ENCODE measurements at regions not wholly inside any gene's neighbourhood (a gene's known extent, or its start where the extent isn't known, plus 50 kb on each side); places are given as distances from the start of the nearest gene placed in this dataset.

DNA sequence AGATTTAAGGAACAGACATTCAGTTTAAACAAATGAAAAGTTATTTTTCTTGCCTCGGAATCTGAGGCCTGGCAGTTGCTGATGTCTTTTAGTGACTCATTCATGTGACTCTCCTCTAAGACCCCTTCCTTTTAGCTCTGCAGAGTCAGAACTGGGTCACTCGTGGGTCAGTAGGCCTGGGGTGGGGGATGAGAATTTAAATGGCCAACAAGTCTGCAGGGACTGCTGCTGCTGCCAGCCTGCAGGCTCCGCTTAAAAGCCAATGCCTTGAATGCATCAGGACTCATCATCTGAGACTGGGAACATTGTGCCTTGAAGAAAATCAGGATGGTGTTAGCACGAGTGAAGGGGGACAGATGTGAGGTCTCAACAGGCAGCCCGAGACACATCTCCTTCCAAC, 404.3 kb downstream of the CDH26 start:
- TF ChIP-seq, protein P1, sequence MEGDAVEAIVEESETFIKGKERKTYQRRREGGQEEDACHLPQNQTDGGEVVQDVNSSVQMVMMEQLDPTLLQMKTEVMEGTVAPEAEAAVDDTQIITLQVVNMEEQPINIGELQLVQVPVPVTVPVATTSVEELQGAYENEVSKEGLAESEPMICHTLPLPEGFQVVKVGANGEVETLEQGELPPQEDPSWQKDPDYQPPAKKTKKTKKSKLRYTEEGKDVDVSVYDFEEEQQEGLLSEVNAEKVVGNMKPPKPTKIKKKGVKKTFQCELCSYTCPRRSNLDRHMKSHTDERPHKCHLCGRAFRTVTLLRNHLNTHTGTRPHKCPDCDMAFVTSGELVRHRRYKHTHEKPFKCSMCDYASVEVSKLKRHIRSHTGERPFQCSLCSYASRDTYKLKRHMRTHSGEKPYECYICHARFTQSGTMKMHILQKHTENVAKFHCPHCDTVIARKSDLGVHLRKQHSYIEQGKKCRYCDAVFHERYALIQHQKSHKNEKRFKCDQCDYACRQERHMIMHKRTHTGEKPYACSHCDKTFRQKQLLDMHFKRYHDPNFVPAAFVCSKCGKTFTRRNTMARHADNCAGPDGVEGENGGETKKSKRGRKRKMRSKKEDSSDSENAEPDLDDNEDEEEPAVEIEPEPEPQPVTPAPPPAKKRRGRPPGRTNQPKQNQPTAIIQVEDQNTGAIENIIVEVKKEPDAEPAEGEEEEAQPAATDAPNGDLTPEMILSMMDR (IDR thresholded peaks at IDR 0.05) = no peak
- H3K4me1 ChIP-seq (ENCODE audit: insufficient read depth, low read length) = no peaks in the 10 kb centered on the region
- POLR2A ChIA-PET = no interaction called here
- no peaks in the 10 kb centered on the region for H3K9me3 Mint-ChIP-seq
- no peak overlapping the region for H3K27ac ChIP-seq (ENCODE audit: low read depth in 1 of 2, low read length in 2 of 2)
- ATAC-seq (ENCODE audit: poor library complexity) (no peak), DNase-seq (no peak)
- H3K27me3 ChIP-seq (ENCODE audit: control insufficient read depth in 1 of 2, insufficient read depth in 2 of 2, low read length in 2 of 2) = no peaks in the 10 kb centered on the region
- H3K4me3 ChIP-seq (ENCODE audit: low read length) = no peak overlapping the region
- H3K27ac Mint-ChIP-seq = no peak overlapping the region
- H3K4me3 Mint-ChIP-seq = no peak overlapping the region
- H3K4me1 Mint-ChIP-seq (ENCODE audit: low read depth) = no peaks in the 10 kb centered on the region
- no peaks in the 10 kb centered on the region for H3K27me3 Mint-ChIP-seq
- intact Hi-C loops (cut with DNase I, micrococcal nuclease) = loop anchor here in 1 of 2 experiments (10.0 kb wide), 1 partner anchor 158 kb away; no protein-coding TSS in a partner anchor
- no peaks in the 10 kb centered on the region for H3K36me3 ChIP-seq (ENCODE audit: insufficient read depth, low read length)
- CTCF ChIA-PET = no interaction called here
- no peaks in the 10 kb centered on the region for H3K36me3 Mint-ChIP-seq (ENCODE audit: low read depth)
- H3K9me3 ChIP-seq (ENCODE audit: control insufficient read depth in 1 of 2, insufficient read depth in 1 of 2, low read length in 2 of 2) = peaks cover 0 to 6% of the 10 kb centered on the region in 2 experiments

DNA sequence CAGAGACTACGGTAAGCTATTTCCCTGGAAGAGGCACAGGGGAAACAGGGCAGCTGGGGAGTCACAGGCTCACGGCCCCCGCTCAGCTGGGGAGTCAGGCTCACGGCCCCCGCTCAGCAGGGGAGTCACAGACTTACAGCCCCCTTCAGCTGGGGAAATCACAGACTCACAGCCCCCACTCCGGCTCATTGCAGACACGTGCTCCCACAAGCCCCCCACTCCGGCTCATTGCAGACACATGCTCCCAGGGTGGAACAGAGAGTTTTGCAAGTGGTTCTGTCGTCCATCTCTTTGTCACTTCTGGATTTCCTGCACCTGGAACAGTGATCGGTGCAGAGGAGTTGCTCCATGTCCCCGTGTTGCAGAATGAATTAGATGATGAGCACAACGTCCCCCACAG, 405.5 kb downstream of the CDH26 start:
- POLR2A ChIA-PET = no interaction called here

DNA sequence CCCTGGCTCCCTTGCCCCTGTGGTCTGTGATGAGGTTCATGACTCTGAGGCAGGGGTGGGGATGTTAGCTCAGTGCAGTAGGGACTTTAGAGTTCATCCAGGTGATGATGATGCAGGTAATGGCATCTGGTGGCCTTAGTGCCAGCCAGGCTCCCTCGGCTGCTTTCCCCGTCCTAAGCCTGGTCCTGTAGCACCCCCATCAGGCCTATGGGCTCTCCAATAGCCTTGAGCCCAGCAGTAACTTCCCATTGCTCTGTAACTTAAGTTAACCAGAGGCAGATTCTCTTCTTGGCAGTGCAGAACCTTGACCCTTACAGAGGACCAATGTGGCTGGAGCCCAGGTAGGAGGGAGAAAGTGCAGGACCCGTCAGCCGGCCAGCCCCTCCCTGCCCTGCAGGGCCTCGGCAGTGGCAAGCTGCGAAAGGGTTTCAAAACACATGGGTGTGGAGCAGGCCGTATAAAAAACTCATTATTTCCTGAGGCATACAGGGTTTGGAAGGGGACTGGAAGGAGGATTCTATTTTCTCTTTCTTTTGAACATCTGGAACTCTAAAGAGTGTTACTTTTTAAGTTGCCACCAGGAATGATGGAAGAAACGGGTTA, 406.9 kb downstream of the CDH26 start:
- Histone ChIP-seq H3K9me3 (ENCODE audit: control insufficient read depth in 1 of 2, insufficient read depth in 1 of 2, low read length in 2 of 2) (peaks cover 0 to 6% of the 10 kb centered on the region in 2 experiments), H3K27ac (ENCODE audit: low read depth in 1 of 2, low read length in 2 of 2) (no peak overlapping the region), H3K4me3 (ENCODE audit: low read length) (no peak overlapping the region), H3K27me3 (ENCODE audit: control insufficient read depth in 1 of 2, insufficient read depth in 2 of 2, low read length in 2 of 2) (no peaks in the 10 kb centered on the region), H3K4me1 (ENCODE audit: insufficient read depth, low read length) (no peaks in the 10 kb centered on the region), H3K36me3 (ENCODE audit: insufficient read depth, low read length) (no peaks in the 10 kb centered on the region)
- H3K9me3 Mint-ChIP-seq = no peaks in the 10 kb centered on the region
- ChIA-PET CTCF (no interaction called here), POLR2A (no interaction called here)
- no peaks in the 10 kb centered on the region for H3K36me3 Mint-ChIP-seq (ENCODE audit: low read depth)
- TF ChIP-seq, protein P1 (IDR thresholded peaks at IDR 0.05) = no peak
- no peak overlapping the region for H3K27ac Mint-ChIP-seq
- no peak for ATAC-seq (ENCODE audit: poor library complexity)
- intact Hi-C loops (cut with DNase I, micrococcal nuclease) = loop anchor here in 1 of 2 experiments (10.0 kb wide), 1 partner anchor 160 kb away; no protein-coding TSS in a partner anchor
- no peaks in the 10 kb centered on the region for H3K27me3 Mint-ChIP-seq
- H3K4me1 Mint-ChIP-seq (ENCODE audit: low read depth) = no peaks in the 10 kb centered on the region
- peak in 1 of 14 experiments; percentile 5 for DNase-seq
- H3K4me3 Mint-ChIP-seq = no peak overlapping the region

More for the DNA sequence above, 405.5 kb downstream of the CDH26 start:
- DNase-seq = no peak
- H3K27ac Mint-ChIP-seq = no peak overlapping the region
- Histone ChIP-seq H3K27me3 (ENCODE audit: control insufficient read depth in 1 of 2, insufficient read depth in 2 of 2, low read length in 2 of 2) (no peaks in the 10 kb centered on the region), H3K4me1 (ENCODE audit: insufficient read depth, low read length) (no peaks in the 10 kb centered on the region), H3K9me3 (ENCODE audit: control insufficient read depth in 1 of 2, insufficient read depth in 1 of 2, low read length in 2 of 2) (peaks cover 0 to 6% of the 10 kb centered on the region in 2 experiments), H3K27ac (ENCODE audit: low read depth in 1 of 2, low read length in 2 of 2) (no peak overlapping the region), H3K36me3 (ENCODE audit: insufficient read depth, low read length) (no peaks in the 10 kb centered on the region), H3K4me3 (ENCODE audit: low read length) (no peak overlapping the region)
- H3K36me3 Mint-ChIP-seq (ENCODE audit: low read depth) = no peaks in the 10 kb centered on the region
- no peak overlapping the region for H3K4me3 Mint-ChIP-seq
- no peak for ATAC-seq (ENCODE audit: poor library complexity)
- CTCF ChIA-PET = no interaction called here
- TF ChIP-seq, protein P1 (IDR thresholded peaks at IDR 0.05) = no peak
- no peaks in the 10 kb centered on the region for H3K9me3 Mint-ChIP-seq
- intact Hi-C loops (cut with DNase I, micrococcal nuclease) = loop anchor here in 1 of 2 experiments (10.0 kb wide), 1 partner anchor 159 kb away; no protein-coding TSS in a partner anchor
- H3K27me3 Mint-ChIP-seq = no peaks in the 10 kb centered on the region
- no peaks in the 10 kb centered on the region for H3K4me1 Mint-ChIP-seq (ENCODE audit: low read depth)

Measured in CD4-positive, alpha-beta T cell (primary cell).